ENCODE measurements at regions not wholly inside any gene's neighbourhood (a gene's known extent, or its start where the extent isn't known, plus 50 kb on each side); places are given as distances from the start of the nearest gene placed in this dataset.

GRCh38 chr1:79682478-79682877 is 675.9 kb upstream of the ADGRL4 start:
- TF ChIP-seq CTCF (IDR thresholded peaks at IDR 0.05 in 4 of 5, conservative IDR thresholded peaks at IDR 0.05 in 1 of 5) (no peak), POLR2A (IDR thresholded peaks at IDR 0.05) (no peak)
- no peaks in the 10 kb centered on the region for H3K4me1 ChIP-seq
- no peak for DNase-seq
- ATAC-seq: no peak
- in situ Hi-C loops (cut with MboI; ENCODE audit: low sequenced_read_pairs in 4 of 4) (no loop called here), intact Hi-C loops (cut with DNase I; ENCODE audit: low total_unique reads) (no loop called here)
- no peaks in the 10 kb centered on the region for H3K36me3 ChIP-seq
- H3K27ac ChIP-seq: no peak overlapping the region
- no peaks in the 10 kb centered on the region for H3K9me3 ChIP-seq
- H3K27me3 ChIP-seq: no peaks in the 10 kb centered on the region
- H3K4me3 ChIP-seq: no peak overlapping the region

GRCh38 chr1:79681382-79681781 is 674.9 kb upstream of the ADGRL4 start:
- no peaks in the 10 kb centered on the region for H3K4me1 ChIP-seq
- no peaks in the 10 kb centered on the region for H3K36me3 ChIP-seq
- no peak overlapping the region for H3K4me3 ChIP-seq
- no peak for TF ChIP-seq CTCF (IDR thresholded peaks at IDR 0.05 in 4 of 5, conservative IDR thresholded peaks at IDR 0.05 in 1 of 5)
- in situ Hi-C loops (cut with MboI; ENCODE audit: low sequenced_read_pairs in 4 of 4) (no loop called here), intact Hi-C loops (cut with DNase I; ENCODE audit: low total_unique reads) (no loop called here)
- no peaks in the 10 kb centered on the region for H3K9me3 ChIP-seq
- DNase-seq: no peak
- H3K27ac ChIP-seq: no peak overlapping the region
- ATAC-seq: no peak
- H3K27me3 ChIP-seq: no peaks in the 10 kb centered on the region

- H3K27ac ChIP-seq: no peak overlapping the region
- no peaks in the 10 kb centered on the region for H3K27me3 ChIP-seq
- in situ Hi-C loops (cut with MboI; ENCODE audit: low sequenced_read_pairs in 4 of 4): no loop called here
- H3K4me3 ChIP-seq: no peak overlapping the region
- H3K36me3 ChIP-seq: no peaks in the 10 kb centered on the region
- DNase-seq: no peak
- intact Hi-C loops (cut with DNase I; ENCODE audit: low total_unique reads): no loop called here
- H3K4me1 ChIP-seq: no peaks in the 10 kb centered on the region
- H3K9me3 ChIP-seq: no peaks in the 10 kb centered on the region
- ATAC-seq: no peak
- no peak for TF ChIP-seq POLR2A (IDR thresholded peaks at IDR 0.05)
- TF ChIP-seq CTCF (IDR thresholded peaks at IDR 0.05 in 4 of 5, conservative IDR thresholded peaks at IDR 0.05 in 1 of 5): no peak
These were observed 673.4 kb upstream of the ADGRL4 start for GRCh38 chr1:79679916-79680315.

- Histone ChIP-seq H3K36me3 (no peaks in the 10 kb centered on the region), H3K9me3 (no peaks in the 10 kb centered on the region), H3K27me3 (no peaks in the 10 kb centered on the region), H3K4me1 (no peaks in the 10 kb centered on the region), H3K27ac (no peak overlapping the region), H3K4me3 (no peak overlapping the region)
- DNase-seq (no peak), ATAC-seq (no peak)
- TF ChIP-seq CTCF (IDR thresholded peaks at IDR 0.05 in 4 of 5, conservative IDR thresholded peaks at IDR 0.05 in 1 of 5) (no peak), POLR2A (IDR thresholded peaks at IDR 0.05) (no peak)
- intact Hi-C loops (cut with DNase I; ENCODE audit: low total_unique reads): no loop called here
- in situ Hi-C loops (cut with MboI; ENCODE audit: low sequenced_read_pairs in 4 of 4): no loop called here
These were observed 661.5 kb upstream of the ADGRL4 start for GRCh38 chr1:79667848-79668696.

- Histone ChIP-seq H3K27ac (no peak overlapping the region), H3K27me3 (no peaks in the 10 kb centered on the region), H3K9me3 (no peaks in the 10 kb centered on the region), H3K4me1 (no peaks in the 10 kb centered on the region), H3K4me3 (no peak overlapping the region), H3K36me3 (no peaks in the 10 kb centered on the region)
- intact Hi-C loops (cut with DNase I; ENCODE audit: low total_unique reads): no loop called here
- no peak for ATAC-seq
- no peak for DNase-seq
- TF ChIP-seq CTCF (IDR thresholded peaks at IDR 0.05 in 4 of 5, conservative IDR thresholded peaks at IDR 0.05 in 1 of 5): no peak
- TF ChIP-seq POLR2A (IDR thresholded peaks at IDR 0.05): no peak
- in situ Hi-C loops (cut with MboI; ENCODE audit: low sequenced_read_pairs in 4 of 4): no loop called here
These were observed 660.6 kb upstream of the ADGRL4 start for GRCh38 chr1:79667166-79667565.
